ENCODE measurements at regions not wholly inside any gene's neighbourhood (a gene's known extent, or its start where the extent isn't known, plus 50 kb on each side); places are given as distances from the start of the nearest gene placed in this dataset.

- no peak for DNase-seq
These were observed 231.3 kb downstream of the KLF13 start for GRCh38 chr15:31557899-31558298.

- no peak for DNase-seq
These were observed 232.2 kb downstream of the KLF13 start for GRCh38 chr15:31558840-31559239.

GRCh38 chr15:31559786-31560185 is 233.2 kb downstream of the KLF13 start:
- DNase-seq, result no peak

GRCh38 chr15:31560643-31561042 is 234.0 kb downstream of the KLF13 start:
- DNase-seq, result no peak

- no peak for DNase-seq
These were observed 234.5 kb downstream of the KLF13 start for GRCh38 chr15:31561156-31561555.

GRCh38 chr15:31563001-31563400 is 236.4 kb downstream of the KLF13 start:
- DNase-seq, result no peak

GRCh38 chr15:31563421-31563820 is 236.8 kb downstream of the KLF13 start:
- DNase-seq, result no peak

- DNase-seq, result no peak
These were observed 241.2 kb downstream of the KLF13 start for GRCh38 chr15:31567861-31568260.

GRCh38 chr15:31569836-31570235 is 243.2 kb downstream of the KLF13 start:
- no peak for DNase-seq

GRCh38 chr15:31570591-31570990 is 244.0 kb downstream of the KLF13 start:
- no peak for DNase-seq

GRCh38 chr15:31571676-31572075 is 245.0 kb downstream of the KLF13 start:
- DNase-seq, result no peak

GRCh38 chr15:31573759-31574158 is 247.1 kb downstream of the KLF13 start:
- DNase-seq, result no peak

- DNase-seq, result no peak
These were observed 248.1 kb downstream of the KLF13 start for GRCh38 chr15:31574766-31575165.

GRCh38 chr15:31577108-31577507 is 250.5 kb downstream of the KLF13 start:
- no peak for DNase-seq

- DNase-seq, result no peak
These were observed 252.6 kb downstream of the KLF13 start for GRCh38 chr15:31579282-31579681.

- DNase-seq, result no peak
These were observed 253.3 kb downstream of the KLF13 start for GRCh38 chr15:31579976-31580375.

GRCh38 chr15:31584195-31584594 is 257.6 kb downstream of the KLF13 start:
- no peak for DNase-seq

- no peak for DNase-seq
These were observed 258.6 kb downstream of the KLF13 start for GRCh38 chr15:31585240-31585639.

GRCh38 chr15:31586841-31587240 is 260.2 kb downstream of the KLF13 start:
- no peak for DNase-seq

GRCh38 chr15:31587583-31587982 is 260.9 kb downstream of the KLF13 start:
- no peak for DNase-seq

GRCh38 chr15:31590609-31591008 is 264.0 kb downstream of the KLF13 start:
- DNase-seq, result no peak

GRCh38 chr15:31591908-31592307 is 265.3 kb downstream of the KLF13 start:
- no peak for DNase-seq

- DNase-seq, result no peak
These were observed 270.8 kb downstream of the KLF13 start for GRCh38 chr15:31597466-31597865.

GRCh38 chr15:31598620-31599019 is 272.0 kb downstream of the KLF13 start:
- DNase-seq, result no peak

- no peak for DNase-seq
These were observed 278.9 kb downstream of the KLF13 start for GRCh38 chr15:31605467-31605931.

- no peak for DNase-seq
These were observed 279.6 kb downstream of the KLF13 start for GRCh38 chr15:31606194-31606669.

Data from activated CD4-positive, alpha-beta T cell treated with anti-CD3 and anti-CD28 coated beads, Interleukin-2, Interleukin-6, amounts not matched to agents 100 ng/mL and 50 ng/mL, durations not matched to agents 16 hours and 8 hours (primary cell).